ENCODE measurements at regions not wholly inside any gene's neighbourhood (a gene's known extent, or its start where the extent isn't known, plus 50 kb on each side); places are given as distances from the start of the nearest gene placed in this dataset.

- ChIA-PET CTCF (no interaction called here), POLR2A (no interaction called here)
- ATAC-seq (ENCODE audit: low read depth) (no peak), DNase-seq (no peak)
- Histone ChIP-seq H3K9ac (ENCODE audit: low read length) (no peak overlapping the region), H3K36me3 (replicated peaks in 1 of 2; ENCODE audit: control extremely low read depth in 1 of 2, control insufficient read depth in 1 of 2, extremely low read depth in 1 of 2, insufficient read depth in 2 of 2, low read length in 1 of 2) (no peaks in the 10 kb centered on the region), H2AFZ (ENCODE audit: insufficient read depth, low read depth, low read length, poor library complexity, severe bottlenecking) (no peak overlapping the region), H3K27ac (ENCODE audit: low read length in 2 of 2) (no peak overlapping the region), H3K4me3 (ENCODE audit: control extremely low read depth in 1 of 5, extremely low read depth in 1 of 5, insufficient read depth in 1 of 5, low read depth in 2 of 5, low read length in 4 of 5) (no peak overlapping the region), H3K9me3 (ENCODE audit: control extremely low read depth in 1 of 3, control insufficient read depth in 2 of 3, insufficient read depth in 1 of 3, low read length in 2 of 3) (peaks cover 0 to 6% (median 0%) of the 10 kb centered on the region in 3 donors), H3K4me2 (replicated peaks; ENCODE audit: low read depth, low read length, poor library complexity, severe bottlenecking) (no peak overlapping the region), H3K27me3 (replicated peaks in 1 of 4; ENCODE audit: control extremely low read depth in 1 of 4, control insufficient read depth in 3 of 4, insufficient read depth in 4 of 4, low read length in 3 of 4) (no peaks in the 10 kb centered on the region), H3K4me1 (ENCODE audit: control insufficient read depth in 2 of 2, insufficient read depth in 2 of 2, low read length in 2 of 2) (no peaks in the 10 kb centered on the region), H4K20me1 (ENCODE audit: control insufficient read depth, insufficient read depth, low read length, poor library complexity, severe bottlenecking) (no peaks in the 10 kb centered on the region), H3K79me2 (ENCODE audit: control insufficient read depth, insufficient read depth, low read length) (no peaks in the 10 kb centered on the region)
- no CpG with 5 or more reads among the region's 1 CpG for WGBS (ENCODE audit: insufficient coverage)
- intact Hi-C loops (cut with micrococcal nuclease): no loop called here
- Mint-ChIP-seq H3K27me3 (peaks cover 10% of the 10 kb centered on the region), H3K4me1 (no peaks in the 10 kb centered on the region), H3K27ac (no peak overlapping the region), H3K4me3 (no peak overlapping the region), H3K9me3 (ENCODE audit: insufficient read depth) (no peaks in the 10 kb centered on the region)
- TF ChIP-seq, protein P1, sequence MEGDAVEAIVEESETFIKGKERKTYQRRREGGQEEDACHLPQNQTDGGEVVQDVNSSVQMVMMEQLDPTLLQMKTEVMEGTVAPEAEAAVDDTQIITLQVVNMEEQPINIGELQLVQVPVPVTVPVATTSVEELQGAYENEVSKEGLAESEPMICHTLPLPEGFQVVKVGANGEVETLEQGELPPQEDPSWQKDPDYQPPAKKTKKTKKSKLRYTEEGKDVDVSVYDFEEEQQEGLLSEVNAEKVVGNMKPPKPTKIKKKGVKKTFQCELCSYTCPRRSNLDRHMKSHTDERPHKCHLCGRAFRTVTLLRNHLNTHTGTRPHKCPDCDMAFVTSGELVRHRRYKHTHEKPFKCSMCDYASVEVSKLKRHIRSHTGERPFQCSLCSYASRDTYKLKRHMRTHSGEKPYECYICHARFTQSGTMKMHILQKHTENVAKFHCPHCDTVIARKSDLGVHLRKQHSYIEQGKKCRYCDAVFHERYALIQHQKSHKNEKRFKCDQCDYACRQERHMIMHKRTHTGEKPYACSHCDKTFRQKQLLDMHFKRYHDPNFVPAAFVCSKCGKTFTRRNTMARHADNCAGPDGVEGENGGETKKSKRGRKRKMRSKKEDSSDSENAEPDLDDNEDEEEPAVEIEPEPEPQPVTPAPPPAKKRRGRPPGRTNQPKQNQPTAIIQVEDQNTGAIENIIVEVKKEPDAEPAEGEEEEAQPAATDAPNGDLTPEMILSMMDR (IDR thresholded peaks at IDR 0.05): no peak
- no peak for TF ChIP-seq EZH2 (IDR thresholded peaks at IDR 0.05; ENCODE audit: borderline replicate concordance, insufficient read depth, low read depth, low read length, poor library complexity, severe bottlenecking)
These were observed 301.5 kb upstream of the CDH5 start for GRCh38 chr16:66064801-66065530.

- no peak overlapping the region for H3K27ac ChIP-seq (ENCODE audit: low read length in 2 of 2)
- ATAC-seq (ENCODE audit: low read depth): no peak
- no peak overlapping the region for H3K27ac Mint-ChIP-seq
- WGBS (ENCODE audit: insufficient coverage): 77% methylated on average over 1 of the region's 1 CpG
- no peak overlapping the region for H3K4me3 ChIP-seq (ENCODE audit: control extremely low read depth in 1 of 5, extremely low read depth in 1 of 5, insufficient read depth in 1 of 5, low read depth in 2 of 5, low read length in 4 of 5)
- ChIA-PET CTCF (no interaction called here), POLR2A (no interaction called here)
- no peaks in the 10 kb centered on the region for H3K9me3 Mint-ChIP-seq (ENCODE audit: insufficient read depth)
- DNase-seq: no peak
- intact Hi-C loops (cut with micrococcal nuclease): no loop called here
- H3K4me1 Mint-ChIP-seq: no peaks in the 10 kb centered on the region
- peaks cover 0 to 6% (median 0%) of the 10 kb centered on the region in 3 donors for H3K9me3 ChIP-seq (ENCODE audit: control extremely low read depth in 1 of 3, control insufficient read depth in 2 of 3, insufficient read depth in 1 of 3, low read length in 2 of 3)
- no peak overlapping the region for H3K9ac ChIP-seq (ENCODE audit: low read length)
- no peak overlapping the region for H3K4me3 Mint-ChIP-seq
- no peak for TF ChIP-seq EZH2 (IDR thresholded peaks at IDR 0.05; ENCODE audit: borderline replicate concordance, insufficient read depth, low read depth, low read length, poor library complexity, severe bottlenecking)
- TF ChIP-seq, protein P1 (IDR thresholded peaks at IDR 0.05): no peak
- no peaks in the 10 kb centered on the region for H3K27me3 ChIP-seq (replicated peaks in 1 of 4; ENCODE audit: control extremely low read depth in 1 of 4, control insufficient read depth in 3 of 4, insufficient read depth in 4 of 4, low read length in 3 of 4)
- H3K4me2 ChIP-seq (replicated peaks; ENCODE audit: low read depth, low read length, poor library complexity, severe bottlenecking): no peak overlapping the region
- H4K20me1 ChIP-seq (ENCODE audit: control insufficient read depth, insufficient read depth, low read length, poor library complexity, severe bottlenecking): no peaks in the 10 kb centered on the region
- peaks cover 6% of the 10 kb centered on the region for H3K27me3 Mint-ChIP-seq
- H3K79me2 ChIP-seq (ENCODE audit: control insufficient read depth, insufficient read depth, low read length): no peaks in the 10 kb centered on the region
- no peaks in the 10 kb centered on the region for H3K36me3 ChIP-seq (replicated peaks in 1 of 2; ENCODE audit: control extremely low read depth in 1 of 2, control insufficient read depth in 1 of 2, extremely low read depth in 1 of 2, insufficient read depth in 2 of 2, low read length in 1 of 2)
- no peaks in the 10 kb centered on the region for H3K4me1 ChIP-seq (ENCODE audit: control insufficient read depth in 2 of 2, insufficient read depth in 2 of 2, low read length in 2 of 2)
- no peak overlapping the region for H2AFZ ChIP-seq (ENCODE audit: insufficient read depth, low read depth, low read length, poor library complexity, severe bottlenecking)
These were observed 307.7 kb upstream of the CDH5 start for GRCh38 chr16:66058832-66059231.
